Vagina (tissue), 2 donors: ENCODE measurements at regions not wholly inside any gene's neighbourhood (a gene's known extent, or its start where the extent isn't known, plus 50 kb on each side); places are given as distances from the start of the nearest gene placed in this dataset.

ENCODE experiments used
- POLR2A ChIP-seq, 2 donors: fragments of 450-650 bp; IDR thresholded peaks; one replicate each; pipeline ENCODE4 v1.6.1; 2017; ENCODE audit warnings: antibody characterized with exemption in 2 of 2, mild to moderate bottlenecking in 2 of 2, moderate library complexity in 2 of 2
- POLR2AphosphoS5 ChIP-seq, 2 donors: sonication (generic); formaldehyde crosslinking; IDR thresholded peaks; one replicate each; pipeline ENCODE4 v1.9.0; 2017; ENCODE audit warnings: antibody characterized with exemption in 2 of 2, mild to moderate bottlenecking in 2 of 2, low read depth in 1 of 2; ENCODE audit not compliant: insufficient read depth in 1 of 2
- TF ChIP-seq, protein P1 (sequence below), 3 experiments: fragments of 450-650 bp in 2 of 3; fragments of 200-600 bp in 1 of 3; sonication (generic) in 1 of 3; IDR thresholded peaks; one replicate each; pipeline ENCODE4 v1.5.1; 2017 to 2019; ENCODE audit warnings: antibody characterized with exemption in 3 of 3, mild to moderate bottlenecking in 2 of 3, moderate library complexity in 2 of 3

DNA sequence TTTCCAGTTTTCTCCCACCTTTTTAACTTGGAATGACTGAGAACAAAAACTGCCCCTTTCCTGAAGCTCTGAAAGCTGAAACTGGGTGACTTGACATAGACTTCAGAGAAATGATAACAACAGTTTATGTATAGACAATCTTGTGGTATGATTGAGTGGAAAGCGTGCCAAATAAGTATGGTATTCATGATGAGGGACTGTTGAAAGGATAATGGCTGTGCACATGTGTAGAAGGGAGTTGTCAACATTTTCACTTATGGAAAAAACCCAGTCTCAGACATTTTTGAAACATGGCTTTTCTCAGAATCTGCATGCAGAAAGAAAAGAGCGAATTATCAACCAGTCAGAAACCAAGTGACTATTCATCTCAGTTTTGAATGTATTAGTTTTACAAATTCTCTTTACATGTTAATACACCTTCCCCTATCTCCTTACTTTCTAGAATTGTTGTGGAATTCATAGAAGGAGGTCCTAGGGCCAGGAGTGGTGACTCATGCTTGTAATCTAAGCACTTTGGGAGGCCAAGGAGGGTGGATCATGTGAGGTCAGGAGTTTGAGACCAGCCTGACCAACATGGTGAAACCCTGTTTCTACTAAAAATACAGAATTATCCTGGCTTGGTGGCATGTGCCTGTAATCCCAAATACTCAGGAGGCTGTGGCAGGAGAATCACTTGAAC lies 261.2 kb downstream of the S1PR1 start:
- TF ChIP-seq, protein P1, sequence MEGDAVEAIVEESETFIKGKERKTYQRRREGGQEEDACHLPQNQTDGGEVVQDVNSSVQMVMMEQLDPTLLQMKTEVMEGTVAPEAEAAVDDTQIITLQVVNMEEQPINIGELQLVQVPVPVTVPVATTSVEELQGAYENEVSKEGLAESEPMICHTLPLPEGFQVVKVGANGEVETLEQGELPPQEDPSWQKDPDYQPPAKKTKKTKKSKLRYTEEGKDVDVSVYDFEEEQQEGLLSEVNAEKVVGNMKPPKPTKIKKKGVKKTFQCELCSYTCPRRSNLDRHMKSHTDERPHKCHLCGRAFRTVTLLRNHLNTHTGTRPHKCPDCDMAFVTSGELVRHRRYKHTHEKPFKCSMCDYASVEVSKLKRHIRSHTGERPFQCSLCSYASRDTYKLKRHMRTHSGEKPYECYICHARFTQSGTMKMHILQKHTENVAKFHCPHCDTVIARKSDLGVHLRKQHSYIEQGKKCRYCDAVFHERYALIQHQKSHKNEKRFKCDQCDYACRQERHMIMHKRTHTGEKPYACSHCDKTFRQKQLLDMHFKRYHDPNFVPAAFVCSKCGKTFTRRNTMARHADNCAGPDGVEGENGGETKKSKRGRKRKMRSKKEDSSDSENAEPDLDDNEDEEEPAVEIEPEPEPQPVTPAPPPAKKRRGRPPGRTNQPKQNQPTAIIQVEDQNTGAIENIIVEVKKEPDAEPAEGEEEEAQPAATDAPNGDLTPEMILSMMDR (IDR thresholded peaks at IDR 0.05), result no peak
- no peak for TF ChIP-seq POLR2AphosphoS5 (IDR thresholded peaks at IDR 0.05; ENCODE audit: insufficient read depth in 1 of 2, low read depth in 1 of 2)
- no peak for TF ChIP-seq POLR2A (IDR thresholded peaks at IDR 0.05)
